Upper lobe of left lung (tissue), 4 donors: ENCODE measurements at regions not wholly inside any gene's neighbourhood (a gene's known extent, or its start where the extent isn't known, plus 50 kb on each side); places are given as distances from the start of the nearest gene placed in this dataset.

Experiments used
- CTCF ChIP-seq, 6 experiments: fragments of 450-650 bp in 4 of 6; fragments of 200-600 bp in 2 of 6; sonication (generic) in 2 of 6; IDR thresholded peaks; one replicate each; pipeline ENCODE4 v1.5.1; 2016 to 2019; ENCODE audit warnings: antibody characterized with exemption in 6 of 6
- EP300 ChIP-seq, 4 donors: sonication (generic); formaldehyde crosslinking; IDR thresholded peaks; one replicate each; pipeline ENCODE4 v1.5.1; 2017; ENCODE audit warnings: antibody characterized with exemption in 4 of 4, control low read depth in 2 of 4
- POLR2A ChIP-seq, 4 donors: fragments of 450-650 bp; IDR thresholded peaks; one replicate each; pipeline ENCODE4 v1.5.1; 2016 to 2017; ENCODE audit warnings: antibody characterized with exemption in 4 of 4, mild to moderate bottlenecking in 2 of 4
- POLR2AphosphoS5 ChIP-seq, 2 donors: sonication (generic); formaldehyde crosslinking; IDR thresholded peaks; one replicate each; pipeline ENCODE4 v1.5.1; 2017; ENCODE audit warnings: antibody characterized with exemption in 2 of 2

GRCh38 chr14:28678887-28679286 lies 87.7 kb upstream of the FOXG1 start:
- TF ChIP-seq CTCF (IDR thresholded peaks at IDR 0.05) (no peak), POLR2A (IDR thresholded peaks at IDR 0.05) (no peak), EP300 (IDR thresholded peaks at IDR 0.05) (no peak), POLR2AphosphoS5 (IDR thresholded peaks at IDR 0.05) (no peak)
